HL-60 (cell line): ENCODE measurements at regions not wholly inside any gene's neighbourhood (a gene's known extent, or its start where the extent isn't known, plus 50 kb on each side); places are given as distances from the start of the nearest gene placed in this dataset.

Experiments used
- POLR2AphosphoS5 ChIP-seq: IDR thresholded peaks from 2 replicates; pipeline ENCODE4 v1.6.1; 2012; ENCODE audit warnings: low read depth
- SPI1 ChIP-seq: IDR thresholded peaks from 2 replicates; pipeline ENCODE4 v1.6.1; 2012; ENCODE audit warnings: low read depth, mild to moderate bottlenecking, borderline replicate concordance
- TF ChIP-seq, protein P1 (sequence below): IDR thresholded peaks from one replicate; pipeline ENCODE4 v1.5.1; 2011; ENCODE audit warnings: low read length, control low read depth, inconsistent platforms; ENCODE audit not compliant: insufficient read depth
- TF ChIP-seq, protein P2 (sequence below): IDR thresholded peaks from 2 replicates; pipeline ENCODE4 v1.6.1; 2012; ENCODE audit warnings: low read depth; ENCODE audit not compliant: insufficient replicate concordance

DNA sequence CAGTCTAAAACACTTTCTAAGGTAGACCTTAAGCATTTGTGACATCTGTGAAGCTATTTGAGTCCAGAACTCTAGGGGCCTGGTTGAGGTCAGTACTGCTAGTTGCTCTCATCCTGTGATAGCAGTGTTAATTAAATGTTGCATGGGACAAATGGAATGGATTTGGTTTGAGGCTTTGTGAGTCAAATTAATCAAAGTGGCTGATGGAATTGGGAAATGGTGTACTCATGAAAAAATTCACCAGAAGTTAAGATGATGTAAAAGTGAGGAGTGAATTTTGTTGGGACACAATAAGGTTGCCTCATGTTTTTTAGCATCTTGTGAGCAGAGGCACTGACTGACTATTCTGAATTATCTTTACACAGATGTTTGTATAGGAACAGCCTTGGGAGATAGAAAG is 99.2 kb upstream of the ARSJ start:
- TF ChIP-seq, protein P1, sequence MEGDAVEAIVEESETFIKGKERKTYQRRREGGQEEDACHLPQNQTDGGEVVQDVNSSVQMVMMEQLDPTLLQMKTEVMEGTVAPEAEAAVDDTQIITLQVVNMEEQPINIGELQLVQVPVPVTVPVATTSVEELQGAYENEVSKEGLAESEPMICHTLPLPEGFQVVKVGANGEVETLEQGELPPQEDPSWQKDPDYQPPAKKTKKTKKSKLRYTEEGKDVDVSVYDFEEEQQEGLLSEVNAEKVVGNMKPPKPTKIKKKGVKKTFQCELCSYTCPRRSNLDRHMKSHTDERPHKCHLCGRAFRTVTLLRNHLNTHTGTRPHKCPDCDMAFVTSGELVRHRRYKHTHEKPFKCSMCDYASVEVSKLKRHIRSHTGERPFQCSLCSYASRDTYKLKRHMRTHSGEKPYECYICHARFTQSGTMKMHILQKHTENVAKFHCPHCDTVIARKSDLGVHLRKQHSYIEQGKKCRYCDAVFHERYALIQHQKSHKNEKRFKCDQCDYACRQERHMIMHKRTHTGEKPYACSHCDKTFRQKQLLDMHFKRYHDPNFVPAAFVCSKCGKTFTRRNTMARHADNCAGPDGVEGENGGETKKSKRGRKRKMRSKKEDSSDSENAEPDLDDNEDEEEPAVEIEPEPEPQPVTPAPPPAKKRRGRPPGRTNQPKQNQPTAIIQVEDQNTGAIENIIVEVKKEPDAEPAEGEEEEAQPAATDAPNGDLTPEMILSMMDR = no peak
- no peak for TF ChIP-seq POLR2AphosphoS5
- TF ChIP-seq, protein P2, sequence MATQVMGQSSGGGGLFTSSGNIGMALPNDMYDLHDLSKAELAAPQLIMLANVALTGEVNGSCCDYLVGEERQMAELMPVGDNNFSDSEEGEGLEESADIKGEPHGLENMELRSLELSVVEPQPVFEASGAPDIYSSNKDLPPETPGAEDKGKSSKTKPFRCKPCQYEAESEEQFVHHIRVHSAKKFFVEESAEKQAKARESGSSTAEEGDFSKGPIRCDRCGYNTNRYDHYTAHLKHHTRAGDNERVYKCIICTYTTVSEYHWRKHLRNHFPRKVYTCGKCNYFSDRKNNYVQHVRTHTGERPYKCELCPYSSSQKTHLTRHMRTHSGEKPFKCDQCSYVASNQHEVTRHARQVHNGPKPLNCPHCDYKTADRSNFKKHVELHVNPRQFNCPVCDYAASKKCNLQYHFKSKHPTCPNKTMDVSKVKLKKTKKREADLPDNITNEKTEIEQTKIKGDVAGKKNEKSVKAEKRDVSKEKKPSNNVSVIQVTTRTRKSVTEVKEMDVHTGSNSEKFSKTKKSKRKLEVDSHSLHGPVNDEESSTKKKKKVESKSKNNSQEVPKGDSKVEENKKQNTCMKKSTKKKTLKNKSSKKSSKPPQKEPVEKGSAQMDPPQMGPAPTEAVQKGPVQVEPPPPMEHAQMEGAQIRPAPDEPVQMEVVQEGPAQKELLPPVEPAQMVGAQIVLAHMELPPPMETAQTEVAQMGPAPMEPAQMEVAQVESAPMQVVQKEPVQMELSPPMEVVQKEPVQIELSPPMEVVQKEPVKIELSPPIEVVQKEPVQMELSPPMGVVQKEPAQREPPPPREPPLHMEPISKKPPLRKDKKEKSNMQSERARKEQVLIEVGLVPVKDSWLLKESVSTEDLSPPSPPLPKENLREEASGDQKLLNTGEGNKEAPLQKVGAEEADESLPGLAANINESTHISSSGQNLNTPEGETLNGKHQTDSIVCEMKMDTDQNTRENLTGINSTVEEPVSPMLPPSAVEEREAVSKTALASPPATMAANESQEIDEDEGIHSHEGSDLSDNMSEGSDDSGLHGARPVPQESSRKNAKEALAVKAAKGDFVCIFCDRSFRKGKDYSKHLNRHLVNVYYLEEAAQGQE = no peak
- TF ChIP-seq SPI1 = no peak
